LHCN-M2 (cell line): ENCODE measurements at regions not wholly inside any gene's neighbourhood (a gene's known extent, or its start where the extent isn't known, plus 50 kb on each side); places are given as distances from the start of the nearest gene placed in this dataset.
A peak's percentile ranks its signal among the peaks of the same experiment; 100 is the strongest.

Experiments used
- DNase-seq: peaks from one replicate; pipeline ENCODE4 v3.0.0-alpha.2; 2012; ENCODE audit warnings: low read depth

DNA sequence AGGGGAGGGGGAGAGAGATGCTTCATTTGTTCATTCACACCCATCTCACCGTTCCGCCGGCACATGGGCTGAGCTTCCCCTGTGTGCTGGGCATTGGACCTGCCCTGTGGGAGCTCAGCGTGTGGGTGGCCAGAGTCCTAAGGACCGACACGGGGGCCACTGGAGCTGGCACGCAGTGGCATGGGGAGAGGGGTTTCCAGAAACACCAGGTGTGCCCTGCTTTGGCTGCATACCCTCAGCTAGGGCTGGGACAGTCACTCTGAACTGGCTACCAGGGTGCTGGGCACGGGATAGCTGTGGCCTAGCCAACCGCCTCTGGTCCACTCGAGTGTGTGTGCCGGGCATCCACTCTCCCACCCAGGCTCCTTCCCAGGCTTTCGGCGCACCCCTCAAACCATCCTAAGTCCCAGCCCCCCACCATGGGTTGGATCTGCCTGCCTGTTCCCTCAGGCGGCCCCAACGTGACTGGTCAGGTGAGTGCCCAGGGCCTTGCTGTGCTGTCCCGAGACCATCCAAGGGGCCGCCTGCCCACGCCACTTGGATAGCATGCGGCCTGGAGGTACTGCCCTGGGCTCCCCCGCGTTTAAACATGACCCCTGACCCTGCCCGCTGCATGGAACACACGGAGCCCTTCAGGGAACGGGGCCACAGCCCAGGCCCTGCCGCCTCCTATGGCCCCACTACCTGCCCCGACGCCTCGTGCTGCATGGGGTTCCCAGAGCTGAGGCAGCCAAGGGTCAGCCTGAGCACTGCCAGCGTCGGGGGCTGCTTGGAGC, 51.6 kb upstream of the LINC01488 start:
- DNase-seq: no peak

DNA sequence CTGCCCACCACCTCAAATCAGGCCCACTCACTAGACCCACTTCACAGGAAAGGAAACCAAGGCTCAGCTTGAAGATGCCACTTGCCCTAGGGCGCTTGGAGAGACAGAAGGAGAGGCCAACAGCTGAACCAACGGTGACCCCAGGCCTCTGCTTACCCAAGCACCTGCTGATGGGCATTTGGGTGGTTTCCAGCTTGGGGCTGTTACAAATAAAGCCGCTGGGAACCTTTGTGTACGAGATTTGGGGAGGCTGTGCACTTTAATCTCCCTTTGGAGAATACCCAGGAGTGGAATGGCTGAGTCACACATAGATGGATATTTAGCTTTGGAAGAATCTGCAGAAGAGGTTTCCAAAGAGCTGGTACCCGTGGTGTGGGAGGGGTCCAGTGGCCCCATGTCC, 50.9 kb upstream of the LINC01488 start:
- DNase-seq: peak; percentile 81

DNA sequence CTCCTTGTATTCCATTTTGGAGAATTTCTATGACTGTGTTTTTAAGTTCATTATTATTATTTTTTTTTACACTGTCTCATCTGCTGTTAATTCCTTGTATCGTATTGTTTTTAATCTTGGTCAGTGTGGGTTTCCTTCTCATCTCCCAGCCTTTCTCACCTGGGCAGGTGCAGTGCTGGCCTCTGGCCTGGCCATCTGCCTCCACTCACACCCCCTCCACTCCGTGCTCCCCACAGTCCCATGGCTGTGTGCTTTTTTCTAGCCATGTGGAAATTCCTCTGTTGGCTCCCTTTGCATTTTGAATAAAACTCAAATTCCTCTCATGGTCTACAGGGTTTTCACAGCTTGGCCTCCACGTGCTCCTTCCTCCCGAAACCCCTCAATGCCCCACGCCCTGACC, 50.3 kb upstream of the LINC01488 start:
- no peak for DNase-seq
